ENCODE measurements at regions not wholly inside any gene's neighbourhood (a gene's known extent, or its start where the extent isn't known, plus 50 kb on each side); places are given as distances from the start of the nearest gene placed in this dataset.

DNA sequence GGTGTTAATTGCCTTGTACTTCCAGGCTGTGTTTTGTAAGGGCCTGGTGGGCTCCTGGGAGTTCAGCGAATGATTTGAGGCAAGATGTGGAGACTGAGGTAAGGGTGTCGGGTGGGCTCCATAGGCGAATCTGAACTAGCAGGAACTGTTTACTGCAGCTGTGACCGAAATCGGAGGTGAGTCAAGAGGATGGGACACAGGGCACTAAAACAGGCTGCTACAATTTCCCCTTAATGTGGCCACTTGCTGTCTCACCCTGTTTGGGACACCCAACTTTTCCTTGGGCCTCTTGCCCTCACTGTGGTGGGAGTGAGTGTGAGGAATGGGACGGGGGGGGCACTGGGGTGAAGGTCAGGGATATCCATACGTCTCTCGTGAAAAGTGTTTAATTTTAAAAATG is 53.9 kb upstream of the MCUR1 start:
- TF ChIP-seq CTCF (IDR thresholded peaks at IDR 0.05) (no peak), CBX2 (IDR thresholded peaks at IDR 0.05; ENCODE audit: borderline replicate concordance, low read depth) (no peak), POLR2A (IDR thresholded peaks at IDR 0.05; ENCODE audit: low read length) (no peak), JUNB (IDR thresholded peaks at IDR 0.05) (no peak), MYC (IDR thresholded peaks at IDR 0.05; ENCODE audit: borderline replicate concordance, low read length) (no peak), PHF8 (IDR thresholded peaks at IDR 0.05; ENCODE audit: borderline replicate concordance, low read depth) (no peak), BCL3 (IDR thresholded peaks at IDR 0.05) (no peak), JUN (IDR thresholded peaks at IDR 0.05) (no peak), MAZ (IDR thresholded peaks at IDR 0.05; ENCODE audit: borderline replicate concordance, low read depth, low read length) (no peak), RCOR1 (IDR thresholded peaks at IDR 0.05; ENCODE audit: low read depth, low read length) (no peak)
